A673 (cell line): ENCODE measurements at regions not wholly inside any gene's neighbourhood (a gene's known extent, or its start where the extent isn't known, plus 50 kb on each side); places are given as distances from the start of the nearest gene placed in this dataset.

Experiments
- BruUV-seq: library from RNA; stranded (reverse); fragments of 400-500 nt; replicated peaks from 2 replicates; lab custom pipeline; 2021; lab: Mats Ljungman, UMichigan
- CTCF ChIA-PET: fragments of 300-600 bp; sonication (Branson Sonifier 250); formaldehyde crosslinking; loops from one replicate; lab custom pipeline; 2022; ENCODE audit warnings: antibody characterized with exemption; lab: Charles Lee
- POLR2A ChIA-PET: fragments of 300-600 bp; sonication (Branson Sonifier 250); formaldehyde crosslinking; loops from one replicate; lab custom pipeline; 2022; ENCODE audit warnings: antibody characterized with exemption; ENCODE audit not compliant: low non-redundant PET; lab: Charles Lee
- DNase-seq: peaks from one replicate; pipeline ENCODE4 v3.0.0-alpha.2; 2015; ENCODE audit warnings: low spot score
- H3K27ac ChIP-seq: fragments of 200-600 bp; sonication (generic); 2 replicates; pipeline ENCODE4 v1.5.1; 2016; ENCODE audit warnings: mixed run types, low read depth, mild to moderate bottlenecking, mixed read lengths, antibody characterized with exemption, low read length; ENCODE audit not compliant: poor library complexity, severe bottlenecking
- H3K27me3 ChIP-seq: fragments of 200-600 bp; sonication (generic); replicated peaks from 2 replicates; pipeline ENCODE4 v1.6.1; 2017; ENCODE audit warnings: mixed run types, low read depth, mild to moderate bottlenecking, mixed read lengths, antibody characterized with exemption, low read length; ENCODE audit not compliant: insufficient read depth, poor library complexity
- H3K36me3 ChIP-seq: fragments of 200-600 bp; sonication (generic); 2 replicates; pipeline ENCODE4 v1.6.1; 2016; ENCODE audit warnings: mixed run types, mild to moderate bottlenecking, mixed read lengths, antibody characterized with exemption, low read length; ENCODE audit not compliant: insufficient read depth, poor library complexity, severe bottlenecking
- H3K4me1 ChIP-seq: fragments of 200-600 bp; sonication (generic); 2 replicates; pipeline ENCODE4 v1.6.1; 2017; ENCODE audit warnings: mixed run types, mild to moderate bottlenecking, mixed read lengths, antibody characterized with exemption, low read length; ENCODE audit not compliant: insufficient read depth, poor library complexity, severe bottlenecking
- H3K4me3 ChIP-seq: fragments of 200-600 bp; sonication (generic); 2 replicates; pipeline ENCODE4 v1.5.1; 2016; ENCODE audit warnings: low read depth, mixed run types, mild to moderate bottlenecking, mixed read lengths, low read length; ENCODE audit not compliant: poor library complexity, severe bottlenecking
- H3K9me3 ChIP-seq: fragments of 200-600 bp; sonication (generic); 2 replicates; pipeline ENCODE4 v1.6.1; 2016; ENCODE audit warnings: mixed run types, low read depth, mild to moderate bottlenecking, mixed read lengths, antibody characterized with exemption, low read length; ENCODE audit not compliant: poor library complexity, severe bottlenecking
- EZH2 ChIP-seq: fragments of 200-600 bp; sonication (generic); IDR thresholded peaks from 2 replicates; pipeline ENCODE4 v1.6.1; 2017; ENCODE audit warnings: borderline replicate concordance, low read depth, mild to moderate bottlenecking, mixed read lengths, antibody characterized with exemption, low read length; ENCODE audit not compliant: poor library complexity, severe bottlenecking
- intact Hi-C: fragments of 100-400 bp; cut with micrococcal nuclease; formaldehyde crosslinking; loops from one replicate; pipeline ENCODE4 v1.10.0; 2022; ENCODE audit not compliant: unreplicated experiment
- TF ChIP-seq, protein P1 (sequence below): fragments of 300-800, 200-600 bp; sonication (generic); conservative IDR thresholded peaks from 2 replicates; pipeline ENCODE4 v1.5.1; 2017; ENCODE audit warnings: low read depth, mild to moderate bottlenecking, antibody characterized with exemption, low read length, moderate library complexity, mixed read lengths

DNA sequence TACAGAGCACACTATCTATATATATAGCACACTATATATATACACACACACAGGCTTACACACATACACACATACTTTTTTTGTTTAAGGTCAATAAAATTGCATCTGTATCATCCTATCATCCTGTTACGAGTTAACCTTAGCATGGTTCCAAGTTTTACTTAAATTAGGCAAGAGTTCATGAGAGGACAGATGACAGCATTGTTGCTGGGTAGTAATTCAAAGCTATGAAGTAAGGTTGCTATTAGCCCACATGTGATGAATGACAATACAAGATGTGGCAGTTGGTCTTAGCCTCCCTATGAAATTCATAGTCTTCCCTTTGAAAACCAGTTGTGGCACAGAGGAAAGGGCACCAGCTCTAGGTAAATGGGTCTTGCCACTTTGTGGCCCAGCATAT is 438.1 kb downstream of the ACTL7B start:
- ChIA-PET CTCF (no interaction called here), POLR2A (no interaction called here)
- intact Hi-C loops = no loop called here
- Histone ChIP-seq H3K36me3 (no peaks in the 10 kb centered on the region), H3K4me1 (no peaks in the 10 kb centered on the region), H3K27me3 (no peaks in the 10 kb centered on the region), H3K27ac (no peak overlapping the region), H3K4me3 (no peak overlapping the region), H3K9me3 (no peaks in the 10 kb centered on the region)
- BruUV-seq = no TSS peak
- DNase-seq = no peak
- TF ChIP-seq, protein P1, sequence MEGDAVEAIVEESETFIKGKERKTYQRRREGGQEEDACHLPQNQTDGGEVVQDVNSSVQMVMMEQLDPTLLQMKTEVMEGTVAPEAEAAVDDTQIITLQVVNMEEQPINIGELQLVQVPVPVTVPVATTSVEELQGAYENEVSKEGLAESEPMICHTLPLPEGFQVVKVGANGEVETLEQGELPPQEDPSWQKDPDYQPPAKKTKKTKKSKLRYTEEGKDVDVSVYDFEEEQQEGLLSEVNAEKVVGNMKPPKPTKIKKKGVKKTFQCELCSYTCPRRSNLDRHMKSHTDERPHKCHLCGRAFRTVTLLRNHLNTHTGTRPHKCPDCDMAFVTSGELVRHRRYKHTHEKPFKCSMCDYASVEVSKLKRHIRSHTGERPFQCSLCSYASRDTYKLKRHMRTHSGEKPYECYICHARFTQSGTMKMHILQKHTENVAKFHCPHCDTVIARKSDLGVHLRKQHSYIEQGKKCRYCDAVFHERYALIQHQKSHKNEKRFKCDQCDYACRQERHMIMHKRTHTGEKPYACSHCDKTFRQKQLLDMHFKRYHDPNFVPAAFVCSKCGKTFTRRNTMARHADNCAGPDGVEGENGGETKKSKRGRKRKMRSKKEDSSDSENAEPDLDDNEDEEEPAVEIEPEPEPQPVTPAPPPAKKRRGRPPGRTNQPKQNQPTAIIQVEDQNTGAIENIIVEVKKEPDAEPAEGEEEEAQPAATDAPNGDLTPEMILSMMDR = no peak
- TF ChIP-seq EZH2 = no peak

DNA sequence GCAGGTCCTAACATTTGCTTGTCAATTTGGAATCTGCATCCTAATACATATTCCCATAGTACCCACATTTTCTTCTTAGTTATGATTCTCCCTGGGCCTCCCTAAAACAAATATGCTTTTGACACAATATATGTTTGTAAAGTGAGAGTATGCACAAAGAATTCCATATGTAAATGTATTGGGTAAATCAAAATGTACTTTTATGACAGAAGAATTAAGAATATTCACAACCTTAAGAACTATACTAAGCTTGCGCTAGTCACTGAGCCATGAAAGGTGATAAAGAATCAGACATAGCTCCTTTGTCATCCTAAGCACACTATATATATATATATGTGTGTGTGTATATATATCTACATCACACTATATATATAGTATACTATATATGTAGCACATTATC is 438.5 kb downstream of the ACTL7B start:
- Histone ChIP-seq H3K27ac (no peak overlapping the region), H3K4me1 (no peaks in the 10 kb centered on the region), H3K9me3 (no peaks in the 10 kb centered on the region), H3K4me3 (no peak overlapping the region), H3K27me3 (no peaks in the 10 kb centered on the region), H3K36me3 (no peaks in the 10 kb centered on the region)
- ChIA-PET CTCF (no interaction called here), POLR2A (no interaction called here)
- intact Hi-C loops = no loop called here
- no peak for DNase-seq
- no TSS peak for BruUV-seq
- no peak for TF ChIP-seq EZH2
- TF ChIP-seq, protein P1 = no peak

DNA sequence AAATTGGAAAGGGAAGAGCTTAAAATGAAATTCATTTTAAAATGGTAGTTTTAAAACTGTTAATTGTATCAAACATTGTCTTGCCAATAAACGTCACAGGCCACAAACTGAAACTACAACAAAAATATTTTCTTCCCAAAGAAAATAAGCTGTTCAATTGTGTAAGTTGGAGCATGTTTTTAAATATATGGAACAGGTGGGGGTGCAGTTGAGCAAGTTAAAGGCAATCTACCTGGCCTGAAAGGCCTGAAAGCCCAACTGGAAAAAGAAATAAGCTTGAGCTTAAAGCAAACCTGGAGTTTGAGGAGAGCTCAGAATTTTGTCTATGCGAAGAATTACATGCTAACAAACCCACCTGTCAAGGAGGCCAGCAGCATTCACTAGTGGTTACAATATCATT is 439.5 kb downstream of the ACTL7B start:
- H3K4me1 ChIP-seq = no peaks in the 10 kb centered on the region
- no peaks in the 10 kb centered on the region for H3K27me3 ChIP-seq
- no peak for TF ChIP-seq EZH2
- TF ChIP-seq, protein P1 = no peak
- POLR2A ChIA-PET = no interaction called here
- no peak overlapping the region for H3K27ac ChIP-seq
- H3K36me3 ChIP-seq = no peaks in the 10 kb centered on the region
- intact Hi-C loops = no loop called here
- CTCF ChIA-PET = no interaction called here
- no peaks in the 10 kb centered on the region for H3K9me3 ChIP-seq
- no peak for DNase-seq
- no TSS peak for BruUV-seq
- no peak overlapping the region for H3K4me3 ChIP-seq
